HG02943 (cell line): ENCODE measurements at regions not wholly inside any gene's neighbourhood (a gene's known extent, or its start where the extent isn't known, plus 50 kb on each side); places are given as distances from the start of the nearest gene placed in this dataset.

Experiments used
- ATAC-seq: cut with Tn5 transposase; IDR thresholded peaks from one replicate; pipeline ENCODE4 v1.9.1; 2021; ENCODE audit warnings: mild to moderate bottlenecking, low read depth, moderate library complexity; ENCODE audit not compliant: unreplicated experiment

- no peak for ATAC-seq
These were observed 246.1 kb upstream of the GYPC start for GRCh38 chr2:126409850-126410249.

- ATAC-seq: no peak
These were observed 242.9 kb upstream of the GYPC start for GRCh38 chr2:126413079-126413478.

- no peak for ATAC-seq
These were observed 236.6 kb upstream of the GYPC start for GRCh38 chr2:126419403-126419802.

GRCh38 chr2:126425943-126426342 lies 230.0 kb upstream of the GYPC start:
- ATAC-seq: no peak

- ATAC-seq: no peak
These were observed 226.9 kb upstream of the GYPC start for GRCh38 chr2:126429103-126429502.

GRCh38 chr2:126431136-126431535 lies 224.8 kb upstream of the GYPC start:
- ATAC-seq: no peak

- ATAC-seq: no peak
These were observed 219.5 kb upstream of the GYPC start for GRCh38 chr2:126436411-126436810.

GRCh38 chr2:126437016-126437415 lies 218.9 kb upstream of the GYPC start:
- ATAC-seq: no peak

GRCh38 chr2:126444512-126444911 lies 211.4 kb upstream of the GYPC start:
- ATAC-seq: no peak

- no peak for ATAC-seq
These were observed 209.8 kb upstream of the GYPC start for GRCh38 chr2:126446106-126446695.

GRCh38 chr2:126448611-126449010 lies 207.3 kb upstream of the GYPC start:
- no peak for ATAC-seq

- no peak for ATAC-seq
These were observed 206.3 kb upstream of the GYPC start for GRCh38 chr2:126449677-126450076.

GRCh38 chr2:126463892-126464674 lies 191.9 kb upstream of the GYPC start:
- no peak for ATAC-seq

GRCh38 chr2:126467367-126468054 lies 188.4 kb upstream of the GYPC start:
- no peak for ATAC-seq

- no peak for ATAC-seq
These were observed 180.9 kb upstream of the GYPC start for GRCh38 chr2:126475031-126475430.

- no peak for ATAC-seq
These were observed 179.3 kb upstream of the GYPC start for GRCh38 chr2:126476691-126477090.

- ATAC-seq: no peak
These were observed 175.9 kb upstream of the GYPC start for GRCh38 chr2:126480033-126480432.

- ATAC-seq: no peak
These were observed 173.1 kb upstream of the GYPC start for GRCh38 chr2:126482582-126483464.

GRCh38 chr2:126494593-126494992 lies 161.4 kb upstream of the GYPC start:
- ATAC-seq: no peak

- ATAC-seq: no peak
These were observed 160.8 kb upstream of the GYPC start for GRCh38 chr2:126495189-126495588.

GRCh38 chr2:126496493-126496892 lies 159.5 kb upstream of the GYPC start:
- no peak for ATAC-seq
